Testis (tissue), 2 donors: ENCODE measurements at regions not wholly inside any gene's neighbourhood (a gene's known extent, or its start where the extent isn't known, plus 50 kb on each side); places are given as distances from the start of the nearest gene placed in this dataset.

Experiments used
- DNase-seq: peaks from one replicate; pipeline ENCODE4 v3.0.0-alpha.2; 2019
- H3K27ac ChIP-seq, 2 donors: fragments of 200-600 bp; sonication (generic); one replicate each; pipeline ENCODE4 v1.5.1; 2019
- H3K27me3 ChIP-seq: fragments of 200-600 bp; sonication (generic); one replicate; pipeline ENCODE4 v1.5.1; 2019
- H3K36me3 ChIP-seq: fragments of 200-600 bp; sonication (generic); one replicate; pipeline ENCODE4 v1.5.1; 2017; ENCODE audit warnings: low read depth; ENCODE audit errors: missing control alignments
- H3K4me1 ChIP-seq: fragments of 200-600 bp; sonication (generic); one replicate; pipeline ENCODE4 v1.5.1; 2019
- H3K4me3 ChIP-seq, 2 donors: fragments of 200-600 bp; sonication (generic); one replicate each; pipeline ENCODE4 v1.5.1; 2017 to 2019
- H3K9me3 ChIP-seq: fragments of 200-600 bp; sonication (generic); one replicate; pipeline ENCODE4 v1.5.1; 2017
- CTCF ChIP-seq, 3 experiments: fragments of 450-650 bp in 2 of 3; fragments of 200-600 bp in 1 of 3; sonication (generic) in 1 of 3; IDR thresholded peaks; one replicate each; pipeline ENCODE4 v1.5.1; 2016 to 2019; ENCODE audit warnings: antibody characterized with exemption in 3 of 3, mild to moderate bottlenecking in 2 of 3, moderate library complexity in 1 of 3
- POLR2A ChIP-seq: fragments of 450-650 bp; IDR thresholded peaks from one replicate; pipeline ENCODE4 v1.6.1; 2017; ENCODE audit warnings: antibody characterized with exemption, mild to moderate bottlenecking, moderate library complexity
- WGBS, 2 donors: methylation state at CpG; one replicate each; pipeline ENCODE4 v1.1.5; 2018; 5-methylcytosine and 5-hydroxymethylcytosine counted together
- intact Hi-C: fragments of 100-400 bp; cut with DNase I; formaldehyde crosslinking; loops from one replicate; pipeline ENCODE4 v1.15.1; 2023; ENCODE audit warnings: low total_unique reads

DNA sequence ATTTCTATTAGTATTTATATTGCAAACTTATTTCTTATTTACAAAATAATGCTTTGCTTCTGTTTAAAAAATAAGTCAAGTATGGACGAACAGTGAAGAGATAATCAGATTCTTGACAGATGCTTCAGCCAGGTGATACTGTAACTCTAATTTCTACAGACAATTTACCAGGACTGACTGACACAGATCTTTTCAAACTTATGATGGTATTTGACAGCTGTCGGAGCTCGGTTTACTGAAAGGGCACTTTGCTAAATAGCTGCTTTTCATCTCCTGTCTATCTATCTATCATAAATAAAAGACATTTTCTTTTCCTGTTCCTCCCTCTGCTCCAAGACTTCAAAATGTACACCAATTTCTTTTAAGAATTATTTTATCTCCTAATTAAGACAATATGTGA is 422.5 kb upstream of the SLC8A1 start:
- Histone ChIP-seq H3K27me3 (no peaks in the 10 kb centered on the region), H3K4me3 (no peak overlapping the region), H3K36me3 (no peaks in the 10 kb centered on the region), H3K4me1 (no peaks in the 10 kb centered on the region), H3K9me3 (no peaks in the 10 kb centered on the region), H3K27ac (no peak overlapping the region)
- WGBS, 2 donors = 90 to 92% methylated on average over 3 of the region's 3 CpGs
- TF ChIP-seq CTCF (IDR thresholded peaks at IDR 0.05) = no peak
- TF ChIP-seq POLR2A = no peak
- intact Hi-C loops = no loop called here
- DNase-seq = no peak

GRCh38 chr2:40877734-40878288 is 425.9 kb upstream of the SLC8A1 start:
- no peak for DNase-seq
- Histone ChIP-seq H3K4me1 (no peaks in the 10 kb centered on the region), H3K9me3 (no peaks in the 10 kb centered on the region), H3K4me3 (no peak overlapping the region), H3K36me3 (no peaks in the 10 kb centered on the region), H3K27ac (no peak overlapping the region), H3K27me3 (no peaks in the 10 kb centered on the region)
- intact Hi-C loops = no loop called here
- TF ChIP-seq POLR2A = no peak
- no peak for TF ChIP-seq CTCF (IDR thresholded peaks at IDR 0.05)

DNA sequence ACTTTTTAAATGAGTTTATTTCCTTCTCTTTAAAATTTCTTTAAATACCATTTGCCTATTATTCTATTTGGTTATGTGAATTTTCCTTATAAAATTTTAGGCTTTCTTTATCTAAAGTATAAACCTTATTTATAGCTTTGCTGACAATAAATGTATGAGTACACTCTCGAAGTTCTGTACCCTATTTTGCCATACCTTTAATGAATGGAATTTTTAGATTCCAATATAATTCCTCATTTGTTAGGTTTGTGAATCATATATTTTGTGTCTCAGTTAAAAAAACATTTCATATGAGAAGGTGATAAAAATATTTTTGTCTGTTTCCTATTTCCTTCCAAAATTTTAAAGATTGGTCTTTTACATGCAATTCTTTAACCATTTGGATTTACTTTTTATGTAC is 427.4 kb upstream of the SLC8A1 start:
- no peaks in the 10 kb centered on the region for H3K9me3 ChIP-seq
- no peaks in the 10 kb centered on the region for H3K4me1 ChIP-seq
- 81 to 85% methylated on average over 1 of the region's 1 CpG for WGBS, 2 donors
- no peak for DNase-seq
- TF ChIP-seq CTCF (IDR thresholded peaks at IDR 0.05) (no peak), POLR2A (no peak)
- H3K27ac ChIP-seq = no peak overlapping the region
- no peaks in the 10 kb centered on the region for H3K27me3 ChIP-seq
- H3K4me3 ChIP-seq = no peak overlapping the region
- intact Hi-C loops = no loop called here
- H3K36me3 ChIP-seq = no peaks in the 10 kb centered on the region

- 73 to 81% methylated on average over 1 of the region's 1 CpG for WGBS, 2 donors
- DNase-seq = no peak
- Histone ChIP-seq H3K36me3 (no peaks in the 10 kb centered on the region), H3K27ac (no peak overlapping the region), H3K9me3 (no peaks in the 10 kb centered on the region), H3K27me3 (no peaks in the 10 kb centered on the region), H3K4me1 (no peaks in the 10 kb centered on the region), H3K4me3 (no peak overlapping the region)
- intact Hi-C loops = no loop called here
- TF ChIP-seq CTCF (IDR thresholded peaks at IDR 0.05) (no peak), POLR2A (no peak)
Measured at GRCh38 chr2:40886100-40886499, 434.2 kb upstream of the SLC8A1 start.

DNA sequence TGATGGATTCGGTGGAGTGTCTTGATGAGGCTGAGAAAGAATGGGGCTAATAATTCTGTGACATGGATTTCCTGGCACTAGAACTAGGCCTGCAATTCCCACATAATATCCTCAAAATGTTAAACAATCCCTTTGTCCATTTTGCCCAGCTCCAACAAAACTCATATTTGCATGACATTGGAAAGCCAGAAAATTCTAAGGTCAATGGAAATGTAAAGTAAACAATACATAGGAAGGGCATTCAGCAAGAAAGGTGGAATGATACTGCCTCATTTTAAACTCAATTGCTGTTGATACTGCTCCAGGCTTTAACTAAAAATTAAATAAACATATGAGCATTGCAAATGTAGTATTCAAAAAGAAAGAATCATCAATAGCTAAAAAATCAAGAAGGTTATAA is 434.8 kb upstream of the SLC8A1 start:
- Histone ChIP-seq H3K27ac (no peak overlapping the region), H3K4me1 (no peaks in the 10 kb centered on the region), H3K27me3 (no peaks in the 10 kb centered on the region), H3K36me3 (no peaks in the 10 kb centered on the region), H3K4me3 (no peak overlapping the region), H3K9me3 (no peaks in the 10 kb centered on the region)
- intact Hi-C loops = no loop called here
- 94 to 96% methylated on average over 1 of the region's 1 CpG for WGBS, 2 donors
- TF ChIP-seq CTCF (IDR thresholded peaks at IDR 0.05) (no peak), POLR2A (no peak)
- DNase-seq = no peak
